IPS-15b (cell line): ENCODE measurements at regions not wholly inside any gene's neighbourhood (a gene's known extent, or its start where the extent isn't known, plus 50 kb on each side); places are given as distances from the start of the nearest gene placed in this dataset.

Experiments
- H3K27me3 ChIP-seq: one replicate; pipeline ENCODE4 v1.6.1; 2013; ENCODE audit warnings: low read length; ENCODE audit not compliant: control insufficient read depth, insufficient read depth
- H3K36me3 ChIP-seq: one replicate; pipeline ENCODE4 v1.6.1; 2013; ENCODE audit warnings: low read length; ENCODE audit not compliant: control insufficient read depth, insufficient read depth
- H3K4me1 ChIP-seq: one replicate; pipeline ENCODE4 v1.6.1; 2013; ENCODE audit warnings: mild to moderate bottlenecking, low read length; ENCODE audit not compliant: control insufficient read depth, insufficient read depth
- H3K4me3 ChIP-seq: one replicate; pipeline ENCODE4 v1.5.1; 2013; ENCODE audit warnings: low read depth, low read length
- H3K9ac ChIP-seq: one replicate; pipeline ENCODE4 v1.6.1; 2013; ENCODE audit warnings: low read depth, mild to moderate bottlenecking, low read length
- H3K9me3 ChIP-seq: one replicate; pipeline ENCODE4 v1.6.1; 2013; ENCODE audit warnings: mild to moderate bottlenecking, low read length; ENCODE audit not compliant: control insufficient read depth, insufficient read depth

GRCh38 chr21:34022627-34023335 is 50.6 kb upstream of the MRPS6 start:
- H3K27me3 ChIP-seq: no peaks in the 10 kb centered on the region
- H3K9me3 ChIP-seq: no peaks in the 10 kb centered on the region
- H3K36me3 ChIP-seq: no peaks in the 10 kb centered on the region
- H3K4me3 ChIP-seq: no peak overlapping the region
- no peak overlapping the region for H3K9ac ChIP-seq
- H3K4me1 ChIP-seq: peaks cover 4% of the 10 kb centered on the region

GRCh38 chr21:34021726-34022125 is 51.7 kb upstream of the MRPS6 start:
- Histone ChIP-seq H3K36me3 (no peaks in the 10 kb centered on the region), H3K4me3 (no peak overlapping the region), H3K4me1 (peaks cover 4% of the 10 kb centered on the region), H3K27me3 (no peaks in the 10 kb centered on the region), H3K9ac (no peak overlapping the region), H3K9me3 (no peaks in the 10 kb centered on the region)

- H3K27me3 ChIP-seq: no peaks in the 10 kb centered on the region
- no peaks in the 10 kb centered on the region for H3K36me3 ChIP-seq
- H3K9ac ChIP-seq: no peak overlapping the region
- peaks cover 4% of the 10 kb centered on the region for H3K4me1 ChIP-seq
- no peaks in the 10 kb centered on the region for H3K9me3 ChIP-seq
- no peak overlapping the region for H3K4me3 ChIP-seq
Measured at GRCh38 chr21:34020983-34021553, 52.3 kb upstream of the MRPS6 start.

- H3K9me3 ChIP-seq: no peaks in the 10 kb centered on the region
- no peak overlapping the region for H3K9ac ChIP-seq
- H3K27me3 ChIP-seq: no peaks in the 10 kb centered on the region
- H3K36me3 ChIP-seq: no peaks in the 10 kb centered on the region
- peaks cover 4% of the 10 kb centered on the region for H3K4me1 ChIP-seq
- H3K4me3 ChIP-seq: no peak overlapping the region
Measured at GRCh38 chr21:34020005-34020847, 53.2 kb upstream of the MRPS6 start.

- no peak overlapping the region for H3K4me3 ChIP-seq
- H3K27me3 ChIP-seq: no peaks in the 10 kb centered on the region
- H3K4me1 ChIP-seq: peaks cover 4% of the 10 kb centered on the region
- H3K9me3 ChIP-seq: no peaks in the 10 kb centered on the region
- no peaks in the 10 kb centered on the region for H3K36me3 ChIP-seq
- no peak overlapping the region for H3K9ac ChIP-seq
Measured at GRCh38 chr21:34019402-34019801, 54.0 kb upstream of the MRPS6 start.

GRCh38 chr21:34018910-34019309 is 54.5 kb upstream of the MRPS6 start:
- Histone ChIP-seq H3K9me3 (no peaks in the 10 kb centered on the region), H3K27me3 (no peaks in the 10 kb centered on the region), H3K9ac (no peak overlapping the region), H3K36me3 (no peaks in the 10 kb centered on the region), H3K4me1 (peaks cover 4% of the 10 kb centered on the region), H3K4me3 (no peak overlapping the region)

- no peak overlapping the region for H3K9ac ChIP-seq
- H3K27me3 ChIP-seq: no peaks in the 10 kb centered on the region
- no peaks in the 10 kb centered on the region for H3K9me3 ChIP-seq
- H3K36me3 ChIP-seq: no peaks in the 10 kb centered on the region
- no peak overlapping the region for H3K4me3 ChIP-seq
- H3K4me1 ChIP-seq: peaks cover 4% of the 10 kb centered on the region
Measured at GRCh38 chr21:34018185-34018584, 55.2 kb upstream of the MRPS6 start.

- no peaks in the 10 kb centered on the region for H3K36me3 ChIP-seq
- H3K27me3 ChIP-seq: no peaks in the 10 kb centered on the region
- H3K9ac ChIP-seq: no peak overlapping the region
- no peak overlapping the region for H3K4me3 ChIP-seq
- no peaks in the 10 kb centered on the region for H3K9me3 ChIP-seq
- no peaks in the 10 kb centered on the region for H3K4me1 ChIP-seq
Measured at GRCh38 chr21:34017039-34017961, 56.1 kb upstream of the MRPS6 start.

- Histone ChIP-seq H3K9me3 (peaks cover 2% of the 10 kb centered on the region), H3K9ac (no peak overlapping the region), H3K36me3 (no peaks in the 10 kb centered on the region), H3K27me3 (no peaks in the 10 kb centered on the region), H3K4me3 (no peak overlapping the region), H3K4me1 (peaks cover 2% of the 10 kb centered on the region)
Measured at GRCh38 chr21:34012640-34013039, 60.7 kb upstream of the MRPS6 start.

GRCh38 chr21:34011660-34012059 is 61.7 kb upstream of the MRPS6 start:
- no peaks in the 10 kb centered on the region for H3K27me3 ChIP-seq
- H3K9me3 ChIP-seq: peaks cover 2% of the 10 kb centered on the region
- no peak overlapping the region for H3K4me3 ChIP-seq
- H3K36me3 ChIP-seq: no peaks in the 10 kb centered on the region
- no peak overlapping the region for H3K9ac ChIP-seq
- peaks cover 2% of the 10 kb centered on the region for H3K4me1 ChIP-seq

GRCh38 chr21:34009193-34009592 is 64.2 kb upstream of the MRPS6 start:
- peaks cover 2% of the 10 kb centered on the region for H3K4me1 ChIP-seq
- no peaks in the 10 kb centered on the region for H3K36me3 ChIP-seq
- no peak overlapping the region for H3K9ac ChIP-seq
- H3K27me3 ChIP-seq: no peaks in the 10 kb centered on the region
- no peak overlapping the region for H3K4me3 ChIP-seq
- peaks cover 2% of the 10 kb centered on the region for H3K9me3 ChIP-seq
